AG04449 (cell line): ENCODE measurements at regions not wholly inside any gene's neighbourhood (a gene's known extent, or its start where the extent isn't known, plus 50 kb on each side); places are given as distances from the start of the nearest gene placed in this dataset.

Experiments used
- CTCF ChIA-PET: fragments of 350-600 bp; formaldehyde crosslinking; extraction: SDS; loops from one replicate; lab custom pipeline; 2021; ENCODE audit warnings: antibody characterized with exemption; lab: Yijun Ruan, JAX
- POLR2A ChIA-PET: fragments of 400-600, 350-600 bp; formaldehyde crosslinking; extraction: SDS; loops from one replicate; lab custom pipeline; 2020; ENCODE audit warnings: antibody characterized with exemption, inconsistent platforms; lab: Yijun Ruan, JAX
- DNase-seq: peaks from one replicate; pipeline ENCODE4 v3.0.0-alpha.2; 2010; ENCODE audit warnings: low read depth, low spot score
- H3K4me3 ChIP-seq: 2 replicates; pipeline ENCODE4 v1.5.1; 2011; ENCODE audit warnings: low read depth, mild to moderate bottlenecking, control low read depth, low read length
- CTCF ChIP-seq: IDR thresholded peaks from one replicate; pipeline ENCODE4 v1.5.1; 2011; ENCODE audit warnings: mild to moderate bottlenecking, moderate library complexity, low read length, control low read depth, inconsistent platforms; ENCODE audit not compliant: insufficient read depth; ENCODE audit errors: missing control alignments

- DNase-seq = no peak
- ChIA-PET POLR2A (no interaction called here), CTCF (no interaction called here)
- H3K4me3 ChIP-seq = no peak overlapping the region
- no peak for TF ChIP-seq CTCF
Observed at GRCh38 chr2:220837226-220837625, 734.9 kb downstream of the EPHA4 start.

GRCh38 chr2:220842901-220843665 lies 729.0 kb downstream of the EPHA4 start:
- ChIA-PET POLR2A (no interaction called here), CTCF (no interaction called here)
- TF ChIP-seq CTCF = no peak
- no peak overlapping the region for H3K4me3 ChIP-seq
- no peak for DNase-seq

GRCh38 chr2:220845766-220846273 lies 726.3 kb downstream of the EPHA4 start:
- TF ChIP-seq CTCF = no peak
- ChIA-PET POLR2A (no interaction called here), CTCF (no interaction called here)
- no peak for DNase-seq
- no peak overlapping the region for H3K4me3 ChIP-seq

- no peak for DNase-seq
- H3K4me3 ChIP-seq = no peak overlapping the region
- ChIA-PET CTCF (interaction anchor here (1.4 kb wide), 1 partner anchor 20 kb away, joined by 3 read pairs; no protein-coding TSS in a partner anchor), POLR2A (interaction anchor here (1.0 to 1.2 kb wide), 3 partner anchors 9 to 727 kb away, joined by 3 to 5 read pairs (median 3); no protein-coding TSS in a partner anchor)
- TF ChIP-seq CTCF = no peak
Observed at GRCh38 chr2:220847006-220847405, 725.1 kb downstream of the EPHA4 start.

- ChIA-PET POLR2A (interaction anchor here (0.5 to 1.2 kb wide), 6 partner anchors 9 to 1149 kb away, joined by 3 to 5 read pairs (median 3); no protein-coding TSS in a partner anchor), CTCF (interaction anchor here (0.8 to 1.4 kb wide), 2 partner anchors 11 to 19 kb away, joined by 3 to 4 read pairs; no protein-coding TSS in a partner anchor)
- no peak overlapping the region for H3K4me3 ChIP-seq
- TF ChIP-seq CTCF = no peak
- peak; percentile 91 for DNase-seq
Observed at GRCh38 chr2:220847589-220847988, 724.5 kb downstream of the EPHA4 start.

GRCh38 chr2:220849433-220849832 lies 722.7 kb downstream of the EPHA4 start:
- POLR2A ChIA-PET = no interaction called here
- CTCF ChIA-PET = interaction anchor here (1.1 to 1.7 kb wide), 2 partner anchors 10 to 101 kb away, joined by 3 to 4 read pairs; no protein-coding TSS in a partner anchor
- no peak for DNase-seq
- no peak overlapping the region for H3K4me3 ChIP-seq
- TF ChIP-seq CTCF = no peak
